Mesenchymal stem cell (in vitro differentiated cells and primary cell): ENCODE measurements at regions not wholly inside any gene's neighbourhood (a gene's known extent, or its start where the extent isn't known, plus 50 kb on each side); places are given as distances from the start of the nearest gene placed in this dataset.

Experiments
- DNase-seq: peaks from one replicate; pipeline ENCODE4 v3.0.0-alpha.2; 2013
- H2AFZ ChIP-seq: one replicate; pipeline ENCODE4 v1.6.1; 2013; ENCODE audit warnings: low read depth, mild to moderate bottlenecking, control low read depth, inconsistent platforms, low read length, moderate library complexity
- H2AK5ac ChIP-seq: 2 replicates; pipeline ENCODE4 v1.6.1; 2013; ENCODE audit warnings: low read length, moderate library complexity, mild to moderate bottlenecking, inconsistent platforms; ENCODE audit not compliant: severe bottlenecking
- H2BK120ac ChIP-seq: one replicate; pipeline ENCODE4 v1.6.1; 2013; ENCODE audit warnings: low read depth, mild to moderate bottlenecking, inconsistent platforms, low read length, moderate library complexity
- H2BK12ac ChIP-seq, 2 experiments: one replicate each; pipeline ENCODE4 v1.6.1; 2013; ENCODE audit warnings: inconsistent platforms in 2 of 2, low read length in 2 of 2, mild to moderate bottlenecking in 2 of 2, moderate library complexity in 2 of 2, control low read depth in 1 of 2
- H2BK15ac ChIP-seq: one replicate; pipeline ENCODE4 v1.6.1; 2013; ENCODE audit warnings: mild to moderate bottlenecking, low read depth, inconsistent platforms; ENCODE audit not compliant: poor library complexity, severe bottlenecking
- H2BK5ac ChIP-seq: 2 replicates; pipeline ENCODE4 v1.6.1; 2013; ENCODE audit warnings: low read depth, mild to moderate bottlenecking, low read length, control low read depth, inconsistent platforms; ENCODE audit not compliant: poor library complexity, severe bottlenecking
- H3K14ac ChIP-seq, 2 experiments: one replicate each; pipeline ENCODE4 v1.6.1; 2013; ENCODE audit warnings: inconsistent platforms in 2 of 2, low read length in 2 of 2, control low read depth in 1 of 2, mild to moderate bottlenecking in 1 of 2, moderate library complexity in 1 of 2
- H3K18ac ChIP-seq, 2 experiments: one replicate each; pipeline ENCODE4 v1.6.1; 2013; ENCODE audit warnings: inconsistent platforms in 2 of 2, low read length in 2 of 2, control low read depth in 1 of 2, low read depth in 1 of 2, mild to moderate bottlenecking in 1 of 2
- H3K23ac ChIP-seq, 2 experiments: one replicate each; pipeline ENCODE4 v1.6.1; 2013; ENCODE audit warnings: inconsistent platforms in 2 of 2, low read length in 2 of 2, mild to moderate bottlenecking in 2 of 2, moderate library complexity in 2 of 2, control low read depth in 1 of 2
- H3K27ac ChIP-seq: 2 replicates; pipeline ENCODE4 v1.5.1; 2013; ENCODE audit warnings: mild to moderate bottlenecking, moderate library complexity, low read length, control low read depth, inconsistent platforms; ENCODE audit not compliant: poor library complexity, severe bottlenecking
- H3K27me3 ChIP-seq, 2 experiments: 2 replicates each; pipeline versions ENCODE4 v1.6.1 to v1.7.0; 2013; ENCODE audit warnings: low read length in 2 of 2, mild to moderate bottlenecking in 2 of 2, moderate library complexity in 2 of 2, control low read depth in 1 of 2, inconsistent platforms in 1 of 2; ENCODE audit not compliant: control insufficient read depth in 1 of 2, insufficient read depth in 1 of 2
- H3K36me3 ChIP-seq, 2 experiments: 2 replicates each; pipeline versions ENCODE4 v1.6.1 to v1.7.0; 2013; ENCODE audit warnings: low read length in 2 of 2, control low read depth in 1 of 2, inconsistent platforms in 1 of 2, low read depth in 1 of 2, mild to moderate bottlenecking in 1 of 2; ENCODE audit not compliant: insufficient read depth in 2 of 2, control insufficient read depth in 1 of 2
- H3K4ac ChIP-seq, 2 experiments: one replicate each; pipeline ENCODE4 v1.6.1; 2013; ENCODE audit warnings: inconsistent platforms in 2 of 2, low read length in 2 of 2, mild to moderate bottlenecking in 2 of 2, moderate library complexity in 2 of 2, control low read depth in 1 of 2, low read depth in 1 of 2
- H3K4me1 ChIP-seq: 2 replicates; pipeline ENCODE4 v1.6.1; 2013; ENCODE audit warnings: low read depth, low read length, control low read depth; ENCODE audit not compliant: control insufficient read depth, insufficient read depth
- H3K4me2 ChIP-seq: 2 replicates; pipeline ENCODE4 v1.6.1; 2013; ENCODE audit warnings: low read length, mild to moderate bottlenecking, inconsistent platforms; ENCODE audit not compliant: poor library complexity, severe bottlenecking
- H3K4me3 ChIP-seq, 2 experiments: 2 replicates each; pipeline versions ENCODE4 v1.5.1 to v1.7.0; 2013; ENCODE audit warnings: low read length in 2 of 2, mild to moderate bottlenecking in 2 of 2, control low read depth in 1 of 2, low read depth in 1 of 2; ENCODE audit not compliant: insufficient read depth in 1 of 2
- H3K79me1 ChIP-seq: replicated peaks from 2 replicates; pipeline ENCODE4 v1.6.1; 2013; ENCODE audit warnings: mild to moderate bottlenecking, control low read depth, low read length, inconsistent platforms; ENCODE audit not compliant: poor library complexity, severe bottlenecking
- H3K9ac ChIP-seq: 2 replicates; pipeline ENCODE4 v1.7.0; 2013; ENCODE audit warnings: mild to moderate bottlenecking, low read length, moderate library complexity
- H3K9me3 ChIP-seq: 2 replicates; pipeline ENCODE4 v1.7.0; 2013; ENCODE audit warnings: mild to moderate bottlenecking, low read length; ENCODE audit not compliant: control insufficient read depth
- H4K8ac ChIP-seq: one replicate; pipeline ENCODE4 v1.6.1; 2013; ENCODE audit warnings: inconsistent platforms, mild to moderate bottlenecking, low read length, moderate library complexity
- H4K91ac ChIP-seq: one replicate; pipeline ENCODE4 v1.6.1; 2013; ENCODE audit warnings: mild to moderate bottlenecking, low read length, inconsistent platforms
- WGBS: methylation state at CpG from one replicate; pipeline ENCODE4 v1.1.7; 2013; ENCODE audit warnings: mixed read lengths; 5-methylcytosine and 5-hydroxymethylcytosine counted together

- Histone ChIP-seq H4K8ac (peak overlapping the region; percentile 25), H2BK5ac (no peak overlapping the region), H3K23ac (no peak overlapping the region), H3K4me3 (no peak overlapping the region), H3K9ac (no peak overlapping the region), H3K27me3 (no peaks in the 10 kb centered on the region), H2AFZ (no peak overlapping the region), H4K91ac (no peak overlapping the region), H3K4me2 (no peak overlapping the region), H3K79me1 (no peaks in the 10 kb centered on the region), H2AK5ac (no peak overlapping the region), H3K18ac (no peak overlapping the region), H2BK120ac (no peak overlapping the region), H3K27ac (no peak overlapping the region), H2BK15ac (no peak overlapping the region), H3K4ac (no peak overlapping the region), H2BK12ac (no peak overlapping the region), H3K36me3 (no peaks in the 10 kb centered on the region), H3K9me3 (no peaks in the 10 kb centered on the region), H3K14ac (no peak overlapping the region), H3K4me1 (no peaks in the 10 kb centered on the region)
- no peak for DNase-seq
- 67% methylated on average over 7 of the region's 7 CpGs for WGBS
Measured at GRCh38 chr2:60400462-60401246, 152.8 kb downstream of the BCL11A start.

DNA sequence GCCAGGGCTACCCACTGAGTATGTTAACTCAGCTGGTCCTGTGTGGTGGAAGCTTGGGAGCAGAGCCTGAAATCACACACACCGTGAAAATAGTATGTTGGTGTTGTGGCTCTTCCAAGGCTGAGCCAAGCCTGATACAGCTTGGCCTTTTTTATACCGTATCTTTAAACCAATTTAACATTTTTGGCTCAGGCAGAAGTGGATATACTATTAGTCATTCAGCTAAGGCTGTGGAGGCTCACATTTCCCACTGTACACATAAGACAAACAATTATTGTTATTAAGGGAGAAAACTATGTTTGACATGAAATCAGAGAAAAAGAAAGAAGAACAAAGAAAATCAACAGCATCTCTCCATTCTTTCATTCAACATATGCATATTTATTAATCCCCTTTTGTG lies 159.0 kb downstream of the BCL11A start:
- Histone ChIP-seq H2AK5ac (no peak overlapping the region), H3K9me3 (no peaks in the 10 kb centered on the region), H2BK12ac (no peak overlapping the region), H2AFZ (no peak overlapping the region), H3K27me3 (no peaks in the 10 kb centered on the region), H3K4ac (no peak overlapping the region), H3K4me3 (no peak overlapping the region), H3K9ac (no peak overlapping the region), H3K4me1 (no peaks in the 10 kb centered on the region), H4K8ac (no peak overlapping the region), H3K36me3 (no peaks in the 10 kb centered on the region), H3K4me2 (no peak overlapping the region), H3K79me1 (no peaks in the 10 kb centered on the region), H4K91ac (no peak overlapping the region), H2BK5ac (no peak overlapping the region), H3K27ac (no peak overlapping the region), H2BK15ac (no peak overlapping the region), H3K14ac (no peak overlapping the region), H3K23ac (no peak overlapping the region), H2BK120ac (no peak overlapping the region), H3K18ac (no peak overlapping the region)
- no peak for DNase-seq
- WGBS: 80% methylated on average over 1 of the region's 2 CpGs

GRCh38 chr2:60391649-60392375 lies 161.6 kb downstream of the BCL11A start:
- no peak overlapping the region for H4K91ac ChIP-seq
- no peak overlapping the region for H3K14ac ChIP-seq
- no peaks in the 10 kb centered on the region for H3K79me1 ChIP-seq
- no peak overlapping the region for H3K9ac ChIP-seq
- no peak for DNase-seq
- no peak overlapping the region for H3K23ac ChIP-seq
- 82% methylated on average over 7 of the region's 7 CpGs for WGBS
- H2BK5ac ChIP-seq: no peak overlapping the region
- no peaks in the 10 kb centered on the region for H3K27me3 ChIP-seq
- no peak overlapping the region for H4K8ac ChIP-seq
- no peak overlapping the region for H2AFZ ChIP-seq
- no peak overlapping the region for H2BK120ac ChIP-seq
- H2AK5ac ChIP-seq: no peak overlapping the region
- H3K4me3 ChIP-seq: no peak overlapping the region
- no peak overlapping the region for H2BK12ac ChIP-seq
- H3K27ac ChIP-seq: no peak overlapping the region
- H3K4me1 ChIP-seq: no peaks in the 10 kb centered on the region
- no peaks in the 10 kb centered on the region for H3K9me3 ChIP-seq
- H2BK15ac ChIP-seq: no peak overlapping the region
- H3K36me3 ChIP-seq: no peaks in the 10 kb centered on the region
- H3K18ac ChIP-seq: no peak overlapping the region
- no peak overlapping the region for H3K4ac ChIP-seq
- H3K4me2 ChIP-seq: no peak overlapping the region

DNA sequence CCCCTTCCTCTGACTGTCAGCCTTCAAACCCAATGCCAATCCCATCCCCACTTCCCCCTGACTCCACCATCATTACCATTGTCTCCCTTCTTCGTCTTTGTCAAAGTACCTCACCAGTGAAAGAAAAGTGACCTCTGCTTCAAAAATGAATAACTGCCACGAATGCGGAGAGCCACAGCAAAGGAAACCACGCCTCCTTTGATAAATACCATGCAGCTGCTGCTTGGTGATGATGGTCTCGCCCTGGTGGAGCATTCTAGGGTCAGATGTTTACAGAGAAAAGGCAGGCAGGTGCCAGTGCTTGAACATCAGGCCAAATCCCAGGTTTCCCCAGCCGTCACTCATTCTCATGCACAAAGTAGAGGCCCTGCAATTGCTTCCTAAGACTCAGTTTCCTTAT lies 162.2 kb downstream of the BCL11A start:
- Histone ChIP-seq H3K4me3 (no peak overlapping the region), H2AK5ac (no peak overlapping the region), H2BK12ac (no peak overlapping the region), H3K9me3 (no peaks in the 10 kb centered on the region), H3K18ac (no peak overlapping the region), H3K27me3 (no peaks in the 10 kb centered on the region), H4K91ac (no peak overlapping the region), H2AFZ (no peak overlapping the region), H2BK120ac (no peak overlapping the region), H3K4ac (no peak overlapping the region), H3K4me2 (no peak overlapping the region), H3K9ac (no peak overlapping the region), H3K79me1 (no peaks in the 10 kb centered on the region), H3K23ac (no peak overlapping the region), H3K36me3 (no peaks in the 10 kb centered on the region), H4K8ac (no peak overlapping the region), H3K4me1 (no peaks in the 10 kb centered on the region), H3K27ac (no peak overlapping the region), H2BK15ac (no peak overlapping the region), H3K14ac (no peak overlapping the region), H2BK5ac (no peak overlapping the region)
- 74% methylated on average over 6 of the region's 6 CpGs for WGBS
- DNase-seq: no peak
